GM12891 (cell line): ENCODE measurements at regions not wholly inside any gene's neighbourhood (a gene's known extent, or its start where the extent isn't known, plus 50 kb on each side); places are given as distances from the start of the nearest gene placed in this dataset.

Experiments
- POLR2A ChIP-seq: IDR thresholded peaks from 2 replicates; pipeline ENCODE4 v1.6.1; 2011; ENCODE audit warnings: low read depth, low read length, control low read depth
- POLR2AphosphoS5 ChIP-seq: IDR thresholded peaks from 2 replicates; pipeline ENCODE4 v1.6.1; 2011; ENCODE audit warnings: low read depth, low read length, control low read depth
- POU2F2 ChIP-seq: IDR thresholded peaks from 2 replicates; pipeline ENCODE4 v1.6.1; 2011; ENCODE audit warnings: low read depth, mild to moderate bottlenecking, control low read depth, low read length, moderate library complexity
- SPI1 ChIP-seq: IDR thresholded peaks from 2 replicates; pipeline ENCODE4 v1.6.1; 2011; ENCODE audit warnings: low read depth, low read length, control low read depth

DNA sequence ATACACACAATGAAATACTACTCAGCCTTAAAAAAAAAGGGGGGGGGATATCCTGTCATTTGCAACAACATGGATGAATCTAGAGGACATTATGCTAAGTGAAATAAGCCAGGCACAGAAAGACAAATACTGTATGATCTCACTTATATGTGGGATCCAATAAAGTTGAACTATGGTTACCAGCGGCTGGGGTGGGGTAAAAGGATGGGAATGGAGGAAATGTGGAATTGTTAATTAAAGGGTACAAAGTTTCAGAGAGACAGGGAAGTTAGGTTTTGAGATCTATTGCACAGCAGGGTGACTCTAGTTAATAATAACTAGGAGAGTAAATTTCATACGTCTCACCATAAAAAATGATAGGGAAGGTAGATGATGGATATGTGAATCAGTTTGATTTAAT lies 76.2 kb upstream of the ZNF608 start:
- no peak for TF ChIP-seq POLR2A
- no peak for TF ChIP-seq SPI1
- TF ChIP-seq POLR2AphosphoS5: no peak
- TF ChIP-seq POU2F2: no peak
